ENCODE measurements at regions not wholly inside any gene's neighbourhood (a gene's known extent, or its start where the extent isn't known, plus 50 kb on each side); places are given as distances from the start of the nearest gene placed in this dataset.

GRCh38 chr2:146666340-146666739, 1178.5 kb upstream of the ACVR2A start:
- no peaks in the 10 kb centered on the region for H4K20me1 ChIP-seq (ENCODE audit: control insufficient read depth, insufficient read depth, insufficient read length)
- no peaks in the 10 kb centered on the region for H3K79me1 ChIP-seq (ENCODE audit: insufficient read depth, low read depth, low read length, poor library complexity, severe bottlenecking)
- Mint-ChIP-seq H3K27me3 (ENCODE audit: low read depth) (no peaks in the 10 kb centered on the region), H3K4me3 (no peak overlapping the region), H3K9me3 (no peaks in the 10 kb centered on the region), H3K4me1 (peaks cover 9 to 14% of the 10 kb centered on the region in 2 experiments), H3K36me3 (ENCODE audit: insufficient read depth in 1 of 3, low read depth in 3 of 3) (no peaks in the 10 kb centered on the region; a peak in 1 of 7 replicates), H3K27ac (no peak overlapping the region)
- TF ChIP-seq CTCF (conservative IDR thresholded peaks at IDR 0.05) = no peak
- H3K23ac ChIP-seq (ENCODE audit: insufficient read length, low read depth, low read length) = no peak overlapping the region
- H2AFZ ChIP-seq (ENCODE audit: low read length) = no peak overlapping the region
- H3K14ac ChIP-seq (ENCODE audit: insufficient read depth, low read length) = no peak overlapping the region
- no peaks in the 10 kb centered on the region for H3K9me3 ChIP-seq (ENCODE audit: control insufficient read depth, low read depth, low read length)
- no peak overlapping the region for H2BK120ac ChIP-seq (ENCODE audit: low read depth, low read length, poor library complexity, severe bottlenecking)
- H3K27ac ChIP-seq (ENCODE audit: insufficient read length, low read depth, low read length) = no peak overlapping the region
- H3K79me2 ChIP-seq (ENCODE audit: insufficient read depth, low read length) = no peaks in the 10 kb centered on the region
- no peak overlapping the region for H3T11ph ChIP-seq (ENCODE audit: low read length)
- no peak overlapping the region for H2BK5ac ChIP-seq (ENCODE audit: insufficient read length, low read length)
- H3K23me2 ChIP-seq (ENCODE audit: insufficient read length, low read depth, low read length, poor library complexity, severe bottlenecking) = no peaks in the 10 kb centered on the region
- no peak overlapping the region for H4K91ac ChIP-seq (ENCODE audit: insufficient read length, low read depth, low read length)
- H3K4me2 ChIP-seq (ENCODE audit: insufficient read depth, insufficient read length, low read length) = no peak overlapping the region
- H3K27me3 ChIP-seq (ENCODE audit: insufficient read depth, low read length) = no peaks in the 10 kb centered on the region
- H2BK20ac ChIP-seq (ENCODE audit: low read depth, low read length, poor library complexity, severe bottlenecking) = no peak overlapping the region
- no peak overlapping the region for H3K18ac ChIP-seq (ENCODE audit: insufficient read length, low read depth, low read length)
- no peaks in the 10 kb centered on the region for H3K4me1 ChIP-seq (ENCODE audit: insufficient read depth, low read length)
- no peak overlapping the region for H3K9ac ChIP-seq (ENCODE audit: extremely low read depth, insufficient read length, low read length)
- H4K8ac ChIP-seq (replicated peaks; ENCODE audit: insufficient read length, low read depth, low read length) = no peak overlapping the region
- H4K5ac ChIP-seq (ENCODE audit: insufficient read length, low read depth, low read length) = no peak overlapping the region
- H2BK12ac ChIP-seq (ENCODE audit: insufficient read length, low read depth, low read length) = no peak overlapping the region
- DNase-seq = no peak
- H2BK15ac ChIP-seq (ENCODE audit: low read depth, low read length) = no peak overlapping the region
- no peak overlapping the region for H3K4ac ChIP-seq (ENCODE audit: low read depth, low read length)
- no CpG with 5 or more reads among the region's 1 CpG for WGBS (ENCODE audit: extremely low coverage, insufficient read length, low lambda C conversion rate)
- no peak overlapping the region for H2AK5ac ChIP-seq (ENCODE audit: insufficient read length, low read length)
- H3K56ac ChIP-seq (ENCODE audit: insufficient read length, low read depth, low read length) = no peak overlapping the region
